Fibroblast of the conjunctiva (primary cell): ENCODE measurements at regions not wholly inside any gene's neighbourhood (a gene's known extent, or its start where the extent isn't known, plus 50 kb on each side); places are given as distances from the start of the nearest gene placed in this dataset.

Source experiments
- DNase-seq: peaks from one replicate; pipeline ENCODE4 v3.0.0-alpha.2; 2010; ENCODE audit warnings: low read depth

DNA sequence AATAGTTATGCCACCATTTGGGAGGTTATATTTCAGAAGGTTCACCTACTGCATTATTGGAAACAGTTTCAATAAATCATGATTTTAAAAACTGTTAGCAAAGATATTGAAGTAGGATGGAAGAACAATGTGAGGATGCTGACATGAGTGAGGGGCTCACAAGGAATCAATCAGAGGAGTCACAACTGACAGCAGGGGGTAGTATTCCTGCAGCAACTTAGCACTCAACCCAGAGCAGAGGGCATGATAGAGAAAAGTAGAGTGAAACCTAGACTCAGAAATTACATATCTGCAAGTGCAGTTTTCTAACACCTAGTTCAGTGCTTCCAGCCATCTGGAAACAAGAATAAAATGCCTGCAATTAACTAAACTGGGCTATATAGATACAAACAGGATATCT lies 772.5 kb upstream of the USP15 start:
- no peak for DNase-seq

DNA sequence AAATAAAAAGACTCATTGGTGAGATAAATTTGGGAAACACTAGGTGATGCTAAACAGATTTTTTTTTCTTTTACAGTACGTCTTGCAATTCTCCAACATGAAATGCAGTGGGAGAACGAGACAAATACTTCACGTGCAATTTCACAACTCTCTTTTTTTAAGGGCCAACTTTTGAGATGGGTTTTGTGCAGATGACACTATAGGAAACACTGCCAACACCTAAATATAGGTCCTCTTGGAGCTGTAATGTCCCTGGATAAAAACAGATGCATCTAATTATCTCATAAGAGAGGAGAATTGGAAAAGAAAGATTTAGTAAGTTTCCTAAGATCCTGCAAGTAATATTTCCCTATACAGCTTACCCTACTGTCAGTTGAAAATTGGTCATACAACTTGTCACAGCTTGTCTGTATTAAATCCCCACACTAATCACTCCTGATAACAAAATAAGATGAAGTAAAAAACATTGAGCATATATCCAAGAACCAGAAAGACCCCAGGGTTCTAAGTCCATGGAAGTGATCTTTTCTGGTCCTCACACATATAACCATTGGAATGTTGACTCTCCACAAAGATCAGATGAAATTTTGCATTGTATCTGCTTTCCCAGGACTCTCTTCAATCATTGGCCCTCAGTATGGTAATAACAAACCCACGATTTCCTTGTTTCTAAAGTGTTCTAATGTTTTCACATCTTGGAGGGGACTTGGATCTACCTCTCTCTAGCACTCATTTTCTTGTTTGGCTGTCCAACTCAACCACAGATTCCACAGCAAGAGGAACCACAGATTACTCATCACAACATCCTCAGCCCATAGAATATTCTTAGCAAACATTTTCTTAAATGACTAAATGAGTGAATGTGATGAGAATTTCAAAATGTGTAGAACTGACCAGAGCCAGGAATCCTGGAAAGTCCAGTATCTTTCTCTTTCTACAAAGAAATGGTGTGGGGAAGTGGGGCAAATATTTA lies 769.4 kb upstream of the USP15 start:
- DNase-seq: no peak

DNA sequence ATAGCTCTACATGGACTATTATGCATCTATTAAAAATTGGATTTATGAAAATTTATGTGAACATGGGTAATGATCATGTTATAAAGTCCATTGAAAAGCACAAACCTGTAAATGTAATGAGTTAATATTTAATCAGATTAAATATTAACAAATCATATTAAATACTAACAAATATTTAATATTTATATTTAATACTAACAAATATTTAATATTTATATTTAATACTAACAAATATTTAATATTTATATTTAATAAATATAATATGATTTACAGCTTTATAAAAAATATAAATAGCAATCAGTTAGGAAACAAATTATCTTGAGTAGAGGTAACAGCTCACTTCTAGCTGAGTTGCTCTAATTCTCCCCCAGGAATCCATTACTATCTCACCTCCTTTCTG lies 758.0 kb upstream of the USP15 start:
- DNase-seq: no peak

DNA sequence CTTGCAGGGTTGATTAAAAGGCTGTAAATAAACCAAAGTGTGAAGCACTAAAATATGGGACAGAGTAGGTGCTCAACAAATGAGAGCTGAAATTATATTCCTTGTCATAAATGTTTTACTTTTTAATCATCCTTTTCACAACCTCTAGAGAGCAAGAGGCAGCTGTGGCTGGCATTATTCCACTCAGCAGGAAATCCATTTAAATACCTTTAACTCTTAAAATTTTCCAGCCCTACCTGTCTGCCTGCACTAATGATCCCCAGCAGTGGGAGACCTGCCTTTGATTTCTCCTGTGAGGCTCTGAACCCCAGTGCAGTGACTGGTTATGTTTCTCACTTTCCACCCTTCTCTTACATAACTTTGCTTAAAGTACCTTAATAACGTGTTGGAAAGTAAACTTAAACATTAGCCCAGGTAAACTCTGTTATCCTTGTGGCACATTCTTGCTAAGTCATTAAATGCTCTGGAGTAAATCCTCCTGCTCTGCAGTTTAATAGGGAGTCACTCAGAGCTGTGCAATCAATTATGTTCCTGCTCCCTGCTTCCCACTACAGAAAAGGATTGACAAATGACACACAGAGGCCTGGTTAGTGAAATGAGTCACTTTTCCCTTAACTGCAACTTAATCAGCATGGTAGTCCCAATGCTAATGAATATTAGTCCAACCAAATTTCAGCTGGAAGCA lies 755.7 kb upstream of the USP15 start:
- no peak for DNase-seq

DNA sequence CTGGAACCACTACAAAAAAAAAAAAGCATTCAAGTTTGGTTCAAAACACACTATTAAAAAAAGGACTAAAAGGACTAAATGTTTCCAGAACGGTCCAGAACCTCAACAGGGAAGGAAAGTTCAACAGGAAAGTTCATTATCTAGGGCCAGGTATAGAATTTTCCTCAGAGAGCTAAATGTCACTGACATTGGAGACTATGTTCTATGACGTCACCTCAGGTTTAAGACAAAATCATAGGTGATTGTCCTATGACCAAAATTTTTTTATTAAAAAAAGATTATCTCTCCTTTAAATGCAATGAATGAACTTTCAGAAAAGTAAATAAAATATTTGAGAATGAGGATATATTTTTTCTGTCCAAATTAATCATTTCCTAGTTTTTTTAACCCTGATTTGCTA lies 746.7 kb upstream of the USP15 start:
- no peak for DNase-seq

DNA sequence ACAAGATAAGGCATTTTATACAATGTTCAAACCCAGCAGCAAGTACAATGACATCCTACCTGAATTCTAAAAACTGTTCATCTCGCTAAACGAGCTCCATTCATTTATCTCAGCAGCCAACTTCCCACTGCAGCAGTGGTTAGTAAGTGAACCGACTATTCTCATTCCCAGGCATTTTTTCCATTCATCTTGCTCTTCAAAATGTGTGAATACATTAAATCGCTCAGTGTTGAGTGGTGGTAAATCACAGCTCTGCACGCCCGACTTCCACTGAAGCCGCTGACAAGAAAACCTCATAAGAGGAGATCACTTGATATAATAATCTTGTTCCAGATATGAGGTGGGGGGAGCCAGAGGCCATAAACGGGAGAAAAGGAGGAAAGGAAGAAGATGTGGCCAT lies 746.2 kb upstream of the USP15 start:
- no peak for DNase-seq

DNA sequence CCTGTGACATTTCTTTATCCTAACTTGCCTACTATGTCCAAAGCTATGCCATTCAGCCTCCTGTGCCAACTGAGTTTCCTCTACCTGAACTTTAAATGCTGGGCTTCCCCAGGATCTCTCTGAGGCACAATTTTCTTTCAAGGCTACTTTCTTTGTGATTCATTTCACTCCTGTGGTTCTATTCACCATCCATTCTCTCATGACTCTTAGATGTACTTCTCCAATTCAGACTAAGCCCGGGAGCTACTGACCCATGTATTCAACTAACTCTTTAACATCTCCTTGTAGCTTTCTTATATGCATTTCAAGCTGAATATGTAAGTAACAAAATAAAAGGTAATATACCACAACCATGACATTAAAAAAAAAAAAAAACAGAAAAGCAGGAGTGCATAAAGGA lies 738.9 kb upstream of the USP15 start:
- DNase-seq: no peak

DNA sequence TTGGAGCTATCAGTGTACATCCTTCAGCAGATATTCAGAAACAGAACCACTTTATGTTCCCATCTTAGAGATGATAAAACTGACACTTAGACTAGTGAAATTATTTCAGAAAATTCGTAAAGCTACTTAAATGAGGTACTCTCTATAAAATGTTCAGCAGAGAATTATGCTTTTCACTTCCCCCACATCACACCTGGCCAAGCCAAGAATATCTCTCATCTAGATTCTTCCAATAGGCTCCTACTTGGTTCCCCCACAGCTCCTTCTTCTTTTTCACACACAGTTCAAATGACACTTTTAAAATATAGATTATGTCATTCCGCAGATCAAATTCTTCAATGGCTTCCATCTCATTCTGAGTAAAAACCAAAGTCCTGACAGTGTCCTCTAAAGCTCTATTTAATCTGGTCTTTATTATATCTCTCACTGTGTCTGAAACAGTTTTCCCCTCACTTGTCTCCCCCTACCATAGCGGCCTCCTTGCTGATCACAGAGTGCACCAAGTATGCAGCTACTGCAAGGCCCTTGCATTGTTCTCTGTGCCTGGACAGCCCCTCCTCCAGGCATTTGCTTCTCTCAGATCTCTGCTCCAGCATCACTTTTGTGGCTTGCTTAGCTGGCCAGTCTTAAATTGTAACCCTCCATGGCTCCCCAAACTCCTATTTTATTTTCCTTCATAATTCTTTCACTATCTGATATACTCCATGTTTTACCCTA lies 736.8 kb upstream of the USP15 start:
- DNase-seq: no peak

DNA sequence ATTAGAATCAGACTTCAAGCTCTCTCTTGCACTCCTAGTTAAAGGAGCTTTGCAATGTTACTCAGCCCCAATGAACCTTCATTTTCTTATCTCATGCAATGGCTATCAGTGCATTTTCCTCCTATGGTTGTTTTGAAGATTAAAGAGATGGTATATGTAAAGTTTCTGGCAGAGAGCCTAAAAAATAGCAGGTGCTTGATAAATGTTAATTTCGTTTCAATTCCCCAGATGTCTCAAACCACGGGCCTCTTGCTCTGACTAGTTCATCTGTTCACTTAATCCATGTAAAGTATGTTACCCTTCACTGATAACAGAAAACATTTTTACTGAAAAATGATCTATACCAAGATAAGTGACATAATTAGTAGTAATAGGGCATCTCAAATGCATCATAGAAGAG lies 735.4 kb upstream of the USP15 start:
- DNase-seq: no peak

DNA sequence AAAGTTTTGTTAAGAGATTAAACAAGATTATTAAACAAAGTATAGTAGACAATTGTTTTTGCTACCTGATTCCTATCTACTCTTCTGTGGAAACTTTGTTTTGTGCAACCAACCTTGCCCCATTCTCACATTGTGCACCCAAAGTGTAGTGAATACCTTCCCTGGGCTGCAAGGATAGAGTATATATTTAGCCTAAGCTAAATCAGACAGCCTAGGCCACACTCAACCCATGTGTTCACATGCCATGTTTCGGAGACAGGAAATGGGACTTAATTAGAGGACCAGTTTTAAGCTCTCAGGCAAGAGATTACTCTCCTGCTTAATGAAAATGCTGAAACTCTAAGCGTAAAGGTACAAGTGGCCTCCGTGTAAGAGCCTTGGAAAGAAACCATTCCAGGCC lies 734.9 kb upstream of the USP15 start:
- no peak for DNase-seq

DNA sequence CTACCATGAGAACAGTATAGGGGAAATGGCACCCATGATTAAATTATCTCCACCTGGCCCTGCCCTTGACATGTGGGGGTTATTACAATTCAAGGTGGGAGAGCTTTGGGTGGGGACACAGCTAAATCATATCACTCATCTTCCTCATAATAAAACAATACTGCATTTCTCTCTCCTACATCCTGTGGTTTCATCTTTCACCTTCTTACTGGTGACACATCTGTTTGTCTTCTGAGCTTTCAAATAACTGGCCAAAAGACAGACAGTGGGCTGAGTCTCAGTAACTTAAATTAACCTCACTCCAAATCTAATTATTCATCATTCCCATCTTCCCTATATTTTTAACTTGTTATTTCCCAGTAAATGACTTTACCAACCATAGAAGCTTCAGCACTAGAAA lies 729.7 kb upstream of the USP15 start:
- no peak for DNase-seq

DNA sequence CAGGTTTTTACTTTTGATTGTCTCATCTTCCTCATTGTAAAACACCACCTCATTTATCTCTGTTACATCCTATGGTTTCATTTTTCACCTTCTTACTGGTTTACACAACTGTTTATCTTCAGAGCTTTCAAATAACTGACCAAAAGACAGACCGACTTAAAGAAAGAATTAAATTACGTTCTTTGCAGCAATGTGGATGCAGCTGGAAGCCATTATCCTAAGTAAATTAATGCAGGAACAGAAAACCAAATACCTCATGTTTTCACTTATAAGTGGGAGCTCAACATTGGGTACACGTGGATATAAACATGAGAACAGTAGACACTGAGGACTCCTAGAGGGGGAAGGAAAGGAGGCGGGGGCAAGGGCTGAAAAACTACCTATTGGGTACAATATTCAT lies 729.0 kb upstream of the USP15 start:
- DNase-seq: no peak

DNA sequence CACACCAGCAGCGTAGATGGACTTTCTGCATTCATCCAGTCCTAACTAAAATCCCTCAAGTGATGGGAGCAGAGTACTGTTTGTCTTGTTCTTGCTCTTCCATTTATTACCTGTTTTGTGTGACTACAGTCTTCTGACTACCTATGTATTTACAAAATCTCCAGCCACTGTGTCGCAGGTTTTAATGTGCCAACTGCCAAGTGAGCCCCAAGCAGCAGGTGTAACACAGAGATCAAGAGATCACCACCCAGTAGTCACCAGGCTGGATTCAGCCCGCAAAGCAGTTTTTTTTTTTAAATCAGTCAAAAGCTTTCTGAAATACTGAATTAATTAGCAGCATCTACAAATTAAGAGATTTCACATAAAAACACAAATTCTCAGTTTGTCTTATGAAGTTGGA lies 724.1 kb upstream of the USP15 start:
- no peak for DNase-seq

DNA sequence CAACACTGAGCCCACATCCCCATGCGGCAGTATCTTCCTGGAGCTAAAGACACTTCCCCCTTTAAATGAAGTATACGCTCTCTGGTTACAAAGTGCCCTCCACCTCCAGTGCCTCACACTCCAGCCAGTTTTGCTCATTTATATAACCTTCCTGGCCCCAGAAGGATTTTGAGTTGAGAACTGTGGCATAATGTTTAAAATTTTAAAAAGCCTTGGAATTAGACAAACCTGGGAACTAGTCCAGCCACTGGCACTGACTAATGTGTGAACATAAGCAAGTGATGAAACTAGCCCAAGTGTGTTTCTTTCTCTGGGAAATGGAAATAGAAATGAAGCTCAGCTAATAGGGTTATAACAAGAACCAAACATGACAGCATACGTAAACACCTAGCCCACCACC lies 723.7 kb upstream of the USP15 start:
- DNase-seq: no peak

DNA sequence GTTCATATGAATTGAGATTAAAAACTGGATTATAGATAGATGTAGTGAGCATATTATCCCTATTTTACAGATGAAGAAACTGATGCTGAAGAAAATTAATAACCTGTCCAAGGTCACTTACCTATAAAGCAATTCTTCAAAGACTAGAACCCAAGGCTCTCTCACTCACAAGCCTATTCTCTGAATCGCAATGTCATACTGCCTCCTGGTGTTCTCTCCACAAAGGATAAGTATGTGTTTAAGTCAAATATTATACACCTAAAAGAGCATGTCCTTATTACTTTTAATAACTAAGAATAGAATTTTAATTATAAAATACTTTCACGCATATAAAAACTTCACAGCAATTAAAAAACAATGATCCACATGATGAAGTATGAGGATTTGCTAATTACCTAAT lies 721.3 kb upstream of the USP15 start:
- DNase-seq: no peak

DNA sequence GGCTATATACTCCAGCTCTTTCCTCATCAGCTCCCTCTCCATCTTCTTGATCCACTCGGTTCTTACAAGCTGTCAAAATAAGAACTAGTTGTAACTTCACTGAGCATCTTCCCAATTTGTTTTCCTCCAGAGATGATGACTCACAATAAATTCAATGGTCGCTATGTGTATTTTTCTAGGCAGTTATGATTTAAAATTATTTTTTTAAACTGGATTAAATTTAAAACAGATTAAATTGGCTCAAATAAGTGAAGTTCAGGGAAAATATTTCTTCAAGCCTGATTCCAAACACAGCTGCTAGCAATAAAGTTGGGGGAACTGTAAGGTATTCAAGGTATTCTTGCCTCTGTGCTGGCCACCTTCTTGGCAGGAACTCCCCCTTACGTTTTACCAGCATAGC lies 717.7 kb upstream of the USP15 start:
- no peak for DNase-seq

DNA sequence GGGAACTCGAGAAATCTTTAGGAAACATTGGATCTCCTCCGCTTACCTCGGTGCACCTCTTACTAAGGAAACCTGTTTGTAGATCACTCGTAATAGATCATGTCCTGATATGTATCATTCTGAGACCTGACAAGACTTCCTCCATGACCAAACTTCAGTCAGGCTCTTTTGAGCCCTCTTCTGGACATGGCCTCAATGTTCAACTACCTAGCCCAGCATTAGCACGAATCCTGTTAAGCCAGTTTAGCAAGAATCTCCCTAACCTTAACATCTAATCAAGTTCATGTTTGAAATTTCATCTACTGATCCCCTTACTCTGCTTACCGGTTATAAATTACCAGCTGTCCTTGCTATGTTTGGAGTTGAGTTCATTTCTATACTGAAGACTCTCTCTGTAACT lies 713.9 kb upstream of the USP15 start:
- DNase-seq: no peak

DNA sequence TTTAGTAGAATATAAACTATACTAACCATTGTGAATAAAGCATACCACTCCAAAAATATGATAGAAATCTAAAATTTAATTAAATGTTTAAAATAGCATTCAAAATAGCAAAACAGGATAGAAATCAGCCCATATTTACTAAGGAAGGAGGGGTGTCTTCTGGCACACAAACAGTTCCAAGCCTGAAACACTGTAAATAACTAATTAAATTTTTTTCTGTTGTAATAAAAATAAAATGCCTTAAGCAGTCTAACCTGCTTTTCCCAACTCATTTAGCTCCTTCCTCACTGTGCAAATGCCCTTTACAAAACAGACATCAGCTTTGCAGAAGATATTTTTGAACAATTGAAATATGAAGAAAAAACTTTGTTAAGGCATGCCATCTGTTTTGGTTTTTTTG lies 707.1 kb upstream of the USP15 start:
- DNase-seq: no peak

DNA sequence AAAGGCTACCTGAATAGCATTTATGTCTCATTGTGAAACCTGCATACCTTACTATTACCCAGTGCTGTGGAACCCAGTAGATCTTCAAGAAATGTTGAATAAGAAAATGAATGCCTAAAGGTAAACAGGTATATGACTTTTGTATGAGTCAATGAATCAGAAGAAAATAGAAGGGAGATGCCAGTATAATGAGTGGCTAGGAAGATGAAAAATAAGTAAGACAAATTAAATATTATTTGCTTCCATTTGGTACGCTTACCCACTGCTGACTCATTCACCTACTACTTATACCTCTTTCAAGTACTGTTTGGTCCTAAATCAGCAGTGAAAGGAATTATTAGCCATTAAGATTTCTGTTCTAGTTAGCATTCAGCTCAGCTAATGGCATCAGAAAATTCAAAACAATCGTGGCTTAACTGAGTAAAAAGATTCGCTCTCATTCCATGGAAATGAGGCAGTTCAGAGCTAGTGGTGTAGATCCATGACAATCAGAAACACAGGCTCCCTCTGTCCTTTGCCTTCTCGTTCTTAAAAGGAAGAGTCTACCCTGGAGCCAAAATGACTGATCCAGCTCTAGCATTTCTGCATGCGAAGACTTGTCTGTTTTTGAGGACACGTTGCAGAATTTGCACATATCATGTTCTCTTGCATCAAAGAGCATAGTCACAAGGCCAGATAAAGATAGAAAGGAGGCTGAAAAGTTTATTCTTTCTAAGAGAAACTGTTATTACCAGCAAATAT lies 705.8 kb upstream of the USP15 start:
- no peak for DNase-seq

DNA sequence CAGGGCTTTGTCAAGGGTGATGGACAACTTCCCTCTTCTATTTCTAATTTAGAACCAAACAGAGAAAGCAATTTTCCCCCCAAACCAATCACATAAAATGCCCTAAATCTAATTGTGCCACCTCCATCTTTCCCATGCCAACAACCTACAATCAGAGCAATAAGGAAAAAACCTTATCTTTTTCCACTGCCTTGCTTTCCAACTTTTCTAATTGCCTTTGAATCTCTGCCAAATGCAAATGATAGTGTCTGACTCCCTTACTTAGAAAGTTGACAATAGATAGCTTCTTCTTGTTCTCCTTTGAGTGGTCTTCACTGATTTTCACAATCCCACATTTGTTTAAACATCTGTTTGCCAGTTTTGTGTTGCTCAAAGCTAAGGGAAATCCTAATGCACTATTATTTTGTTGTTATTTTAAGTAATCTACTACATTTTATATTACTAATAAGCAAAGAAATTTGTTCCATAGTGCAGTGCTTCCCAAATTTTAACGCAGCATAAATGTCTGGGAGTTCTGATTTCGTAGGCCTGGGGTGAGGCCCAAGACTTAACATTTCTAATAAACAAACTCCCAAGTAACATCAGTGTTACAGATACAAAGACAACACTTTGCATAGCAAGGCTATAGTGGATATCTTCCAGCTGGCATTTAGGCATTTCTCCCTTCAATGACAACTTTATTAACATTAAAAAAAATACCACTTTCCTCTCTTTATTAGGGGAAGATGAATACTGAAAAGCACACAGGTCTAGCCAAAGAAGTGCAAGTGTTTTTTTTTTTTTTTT lies 696.3 kb upstream of the USP15 start:
- no peak for DNase-seq

DNA sequence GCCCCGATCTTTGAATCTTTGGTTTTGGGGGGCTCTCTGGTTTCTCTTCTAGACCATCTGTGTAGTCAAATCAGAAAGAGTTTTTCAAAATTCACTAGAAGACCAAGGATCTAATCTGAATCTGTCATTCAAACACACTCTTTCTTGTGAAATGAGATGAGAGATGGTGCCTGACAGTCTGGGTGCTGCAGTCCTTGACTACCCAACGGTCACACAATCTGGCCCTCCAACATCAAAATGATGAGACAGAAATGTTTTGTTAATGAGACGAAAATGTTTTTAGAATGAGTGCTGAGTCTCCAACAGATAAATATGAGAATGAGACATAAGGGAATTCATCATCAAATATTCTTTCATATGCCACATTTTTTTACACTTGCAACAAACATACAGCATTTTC lies 695.7 kb upstream of the USP15 start:
- DNase-seq: no peak
